LHCN-M2 (cell line): ENCODE measurements at regions not wholly inside any gene's neighbourhood (a gene's known extent, or its start where the extent isn't known, plus 50 kb on each side); places are given as distances from the start of the nearest gene placed in this dataset.

Experiments
- DNase-seq: peaks from one replicate; pipeline ENCODE4 v3.0.0-alpha.2; 2012; ENCODE audit warnings: low read depth

DNA sequence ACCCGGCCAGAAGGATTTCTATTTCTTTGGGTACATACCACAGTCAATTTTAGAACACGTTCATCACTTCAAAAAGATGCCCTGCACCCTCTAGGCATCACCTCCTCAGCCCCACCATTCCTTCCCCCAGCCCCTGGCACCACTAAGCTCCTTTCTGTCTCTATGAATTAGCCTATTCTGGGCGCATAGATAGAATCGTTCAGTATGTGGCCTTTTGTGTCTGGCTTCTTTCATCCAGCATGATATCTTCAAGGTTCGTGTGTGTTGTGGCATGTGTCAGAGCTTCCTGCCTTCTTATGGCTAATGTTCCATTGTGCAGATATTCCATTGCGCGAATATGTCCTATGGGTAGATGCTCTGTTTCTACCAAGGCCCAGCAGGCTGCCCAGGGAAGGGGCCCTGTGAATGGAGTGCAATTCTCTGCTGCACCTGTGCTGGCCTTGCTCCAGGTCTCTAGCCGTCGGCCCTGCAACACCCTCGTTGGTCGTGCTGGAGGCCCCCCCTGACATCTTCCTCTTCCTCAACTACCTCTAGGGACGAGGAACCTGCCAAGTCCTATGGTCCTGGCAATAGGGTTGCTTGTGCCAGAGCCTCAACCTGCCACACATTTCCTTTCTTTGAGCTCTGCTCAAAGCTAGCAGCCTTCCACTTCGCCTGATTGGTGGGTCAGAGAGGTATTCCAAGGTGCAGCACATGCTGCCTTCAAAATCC is 113.5 kb downstream of the RIPK4 start:
- DNase-seq, result no peak

DNA sequence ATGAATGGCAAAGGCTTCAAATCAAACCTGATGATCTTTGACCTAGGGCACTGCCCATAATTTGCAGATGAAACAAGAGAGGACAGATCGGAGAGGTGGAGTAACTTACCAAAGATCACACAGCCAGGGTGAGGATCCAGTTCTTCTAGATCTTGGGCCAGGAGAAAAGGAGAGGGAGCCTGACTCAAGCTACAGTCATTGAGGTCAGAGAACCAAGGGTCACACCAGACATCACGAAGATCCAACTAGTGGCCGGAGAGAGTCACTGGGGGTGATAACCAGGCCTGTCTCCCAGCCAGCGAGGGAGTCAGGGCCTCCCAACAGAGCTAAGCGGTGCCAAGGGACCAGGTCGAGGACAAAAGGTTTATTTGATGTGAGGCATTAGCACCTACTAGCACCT is 115.0 kb downstream of the RIPK4 start:
- peak; percentile 46 for DNase-seq

GRCh38 chr21:41651406-41651805 is 115.4 kb downstream of the RIPK4 start:
- no peak for DNase-seq

- no peak for DNase-seq
Measured at GRCh38 chr21:41650526-41651145, 116.2 kb downstream of the RIPK4 start.

GRCh38 chr21:41648591-41649031 is 118.2 kb downstream of the RIPK4 start:
- peak; percentile 41 for DNase-seq

DNA sequence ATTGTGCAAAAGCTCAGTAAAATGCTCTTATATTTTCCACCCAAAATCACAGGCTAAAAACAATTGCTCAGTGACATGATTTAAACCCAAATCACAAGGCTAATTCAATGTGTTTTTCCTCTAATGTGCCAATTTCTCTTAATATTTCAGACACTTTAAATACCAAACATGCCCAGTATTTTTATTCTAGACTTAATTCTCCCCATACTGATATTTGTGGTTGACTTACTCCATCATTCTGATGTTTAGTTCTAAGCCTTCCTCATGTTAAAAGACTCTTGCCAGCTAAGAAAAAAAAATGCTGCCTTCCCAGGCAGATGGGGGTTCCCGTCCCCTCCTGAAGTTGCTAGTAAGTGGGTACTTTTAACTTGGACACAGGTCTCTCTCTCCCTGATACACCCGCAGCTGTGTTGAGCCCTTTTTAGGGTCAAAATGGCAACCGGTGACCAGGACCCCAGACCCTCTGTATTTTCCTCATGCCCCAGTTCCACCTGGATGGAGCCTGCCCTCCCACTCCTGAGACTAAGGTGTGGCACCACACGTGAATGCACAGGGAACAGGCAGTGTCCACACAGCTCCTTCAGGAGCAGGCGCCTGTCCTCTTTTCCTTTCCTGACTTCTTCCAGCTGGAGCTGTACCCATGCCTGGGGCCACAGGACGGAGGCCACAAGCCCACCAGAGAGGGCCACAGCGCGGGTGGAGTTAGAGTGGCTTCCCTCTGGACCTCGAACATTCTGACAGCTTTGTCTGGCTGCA is 118.9 kb downstream of the RIPK4 start:
- no peak for DNase-seq

DNA sequence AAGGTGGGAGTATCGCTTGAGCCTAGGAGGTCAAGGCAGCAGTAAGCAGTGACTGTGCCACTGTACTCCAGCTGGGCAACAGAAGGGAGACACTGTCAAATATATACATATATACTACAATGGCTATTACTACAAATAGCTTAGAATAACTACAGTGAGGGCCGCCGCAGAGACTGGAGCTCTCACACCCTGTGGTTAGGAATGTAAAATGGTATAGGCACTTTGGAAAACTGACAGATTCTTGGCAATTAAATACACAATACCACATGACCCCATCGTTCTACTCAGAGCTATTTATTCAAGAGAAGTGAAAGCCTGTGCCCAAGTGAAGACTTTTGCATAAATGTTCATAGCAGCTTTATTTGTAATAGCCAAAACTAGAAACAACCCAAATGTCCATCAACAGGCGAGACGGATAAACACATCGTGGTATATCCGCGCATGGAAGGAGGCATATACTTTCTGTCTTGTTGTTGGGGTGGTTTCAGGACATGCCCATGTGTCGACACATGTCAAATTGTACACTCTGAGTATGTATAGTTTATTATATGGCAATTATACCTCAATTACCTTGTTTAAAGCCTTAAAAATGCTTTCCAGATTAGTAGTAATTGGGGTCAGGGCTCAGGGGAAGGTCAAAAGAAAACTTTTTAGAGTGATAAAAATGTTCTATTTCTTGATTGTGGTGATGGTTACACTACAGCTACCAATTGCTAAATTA is 123.4 kb downstream of the RIPK4 start:
- DNase-seq, result no peak

DNA sequence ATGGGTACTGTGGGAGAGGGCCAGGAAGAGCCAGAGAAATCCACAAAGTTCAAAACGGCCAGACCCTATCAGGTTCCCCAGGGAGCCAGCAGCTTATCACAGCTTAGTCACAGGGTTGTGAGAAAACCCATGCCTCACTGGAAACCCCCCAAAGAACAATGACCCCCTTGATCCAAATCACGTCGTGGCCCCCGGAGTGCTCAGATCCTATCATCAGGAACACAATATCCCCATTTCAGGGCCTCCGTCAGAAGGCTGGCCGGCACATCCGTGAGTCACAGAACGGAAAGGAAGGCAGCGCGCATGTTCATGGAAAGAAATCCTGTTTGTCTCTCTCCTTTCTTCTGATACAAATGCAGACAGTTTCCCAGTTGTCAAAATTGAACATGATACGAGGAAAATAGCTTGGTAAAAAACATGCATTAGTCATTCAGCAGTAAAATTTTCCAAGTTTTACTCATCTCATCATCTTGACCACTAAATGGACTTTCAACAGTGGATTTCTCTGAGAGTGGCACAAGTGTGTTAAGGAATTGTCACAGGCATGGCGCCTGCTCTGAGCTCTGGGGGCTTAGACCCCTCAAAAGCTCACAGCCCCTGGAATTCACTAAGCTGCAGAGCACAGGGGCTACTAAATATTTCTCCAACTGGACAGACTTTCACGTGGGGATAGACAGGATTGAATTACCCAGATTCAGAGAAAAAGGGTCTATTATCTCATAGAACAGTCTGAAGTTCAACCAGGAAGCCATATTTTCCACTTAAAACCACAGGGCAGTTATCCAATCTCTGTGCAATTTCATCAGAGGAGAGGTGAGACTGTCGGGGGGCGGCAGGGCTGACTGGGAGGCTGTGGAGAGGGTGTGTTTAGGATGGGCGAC is 124.8 kb downstream of the RIPK4 start:
- DNase-seq, result peak; percentile 97

GRCh38 chr21:41641510-41641815 is 125.4 kb downstream of the RIPK4 start:
- no peak for DNase-seq

- DNase-seq, result peak; percentile 70
Measured at GRCh38 chr21:41640748-41641509, 125.9 kb downstream of the RIPK4 start.

- no peak for DNase-seq
Measured at GRCh38 chr21:41639766-41640165, 127.1 kb downstream of the RIPK4 start.

DNA sequence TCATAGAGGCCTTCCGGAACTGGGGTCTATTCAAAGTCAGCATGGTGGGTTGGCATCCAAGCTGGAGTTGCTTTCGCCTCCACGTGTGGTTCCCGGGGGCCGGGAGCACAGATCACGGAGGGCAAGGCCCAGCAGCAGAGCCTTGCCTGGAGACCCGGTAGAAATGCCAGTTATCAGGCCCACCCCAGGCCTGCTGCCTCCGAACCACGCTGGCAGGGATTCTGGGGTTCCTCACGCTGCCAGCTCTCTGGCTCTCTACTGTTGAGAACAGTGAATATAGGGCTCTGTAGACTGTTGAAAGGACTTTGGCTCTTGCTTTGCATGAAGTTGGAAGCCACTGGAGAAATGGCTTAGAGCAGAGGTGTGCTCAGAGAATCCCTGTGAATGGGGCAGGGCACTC is 127.5 kb downstream of the RIPK4 start:
- no peak for DNase-seq

GRCh38 chr21:41638201-41638790 is 128.6 kb downstream of the RIPK4 start:
- DNase-seq, result no peak

- DNase-seq, result no peak
Measured at GRCh38 chr21:41636636-41637630, 129.0 kb upstream of the TMPRSS2 start.

DNA sequence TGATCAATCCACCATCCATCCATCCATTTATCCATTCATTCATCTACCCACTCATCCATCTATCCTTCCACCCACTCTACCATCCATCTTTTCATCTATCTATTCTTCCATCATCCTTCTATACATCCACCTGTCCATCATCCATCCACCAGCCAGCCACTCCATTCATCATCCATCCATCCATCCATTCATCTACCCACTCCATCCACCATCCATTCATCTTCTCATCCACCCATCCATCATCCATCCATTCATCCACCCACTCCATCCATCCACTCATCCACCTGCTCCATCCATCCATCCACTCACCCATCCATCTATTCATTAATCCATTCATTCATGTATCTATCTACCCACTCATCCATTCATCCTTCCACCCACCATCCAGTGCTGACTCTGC is 127.9 kb upstream of the TMPRSS2 start:
- DNase-seq, result no peak

- peak; percentile 62 for DNase-seq
Measured at GRCh38 chr21:41634858-41635257, 126.9 kb upstream of the TMPRSS2 start.

DNA sequence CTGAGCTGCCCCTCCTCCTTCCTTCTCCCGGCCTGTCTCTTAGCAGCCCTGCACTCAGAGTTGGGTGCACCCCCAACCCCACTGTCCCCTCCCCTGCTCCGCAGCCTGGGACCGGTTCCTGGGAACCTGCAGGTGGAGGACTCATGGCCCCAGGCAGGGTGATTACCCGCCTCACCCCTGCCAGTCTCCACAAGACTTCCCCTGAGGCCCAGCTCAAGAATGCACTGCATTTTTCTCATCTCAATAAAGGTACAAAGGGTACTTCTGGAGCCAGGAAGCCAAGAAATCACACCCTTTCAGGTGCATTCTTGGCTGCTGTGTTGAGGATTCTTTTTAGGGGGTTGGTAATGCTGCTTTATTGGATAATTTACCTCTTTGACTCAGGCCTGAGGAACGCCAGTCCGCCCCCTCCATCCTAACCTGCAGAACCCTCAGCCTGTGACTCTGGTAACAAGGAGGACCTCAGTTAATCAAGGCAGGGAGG is 126.3 kb upstream of the TMPRSS2 start:
- DNase-seq, result no peak

GRCh38 chr21:41633627-41634026 is 125.7 kb upstream of the TMPRSS2 start:
- no peak for DNase-seq
